HG03432 (cell line): ENCODE measurements at regions not wholly inside any gene's neighbourhood (a gene's known extent, or its start where the extent isn't known, plus 50 kb on each side); places are given as distances from the start of the nearest gene placed in this dataset.
A peak's percentile ranks its signal among the peaks of the same experiment; 100 is the strongest.
"Not testable (repeated sequence)": the region's sequence is repeated elsewhere in the genome, so short reads cannot be mapped to it uniquely, and the experiment has no call there.

Experiments
- ATAC-seq: cut with Tn5 transposase; IDR thresholded peaks from one replicate; pipeline ENCODE4 v1.9.1; 2021; ENCODE audit warnings: mild to moderate bottlenecking, moderate library complexity; ENCODE audit not compliant: unreplicated experiment

- not testable (repeated sequence) for ATAC-seq
Measured at GRCh38 chr4:68720723-68721122, 50.3 kb upstream of the UGT2B15 start.

GRCh38 chr4:68724426-68724825 is 54.0 kb upstream of the UGT2B15 start:
- ATAC-seq: no peak

- no peak for ATAC-seq
Measured at GRCh38 chr4:68724922-68725321, 54.5 kb upstream of the UGT2B15 start.

- peak; percentile 89 for ATAC-seq
Measured at GRCh38 chr4:68732653-68733466, 62.4 kb upstream of the UGT2B15 start.

GRCh38 chr4:68734095-68734494 is 63.6 kb upstream of the UGT2B15 start:
- peak; percentile 55 for ATAC-seq

- ATAC-seq: no peak
Measured at GRCh38 chr4:68735106-68735505, 64.7 kb upstream of the UGT2B15 start.

GRCh38 chr4:68736813-68737212 is 66.4 kb upstream of the UGT2B15 start:
- ATAC-seq: no peak

GRCh38 chr4:68738036-68738435 is 67.6 kb upstream of the UGT2B15 start:
- ATAC-seq: no peak

GRCh38 chr4:68744368-68744767 is 71.4 kb upstream of the UGT2B10 start:
- no peak for ATAC-seq

GRCh38 chr4:68748181-68748991 is 67.4 kb upstream of the UGT2B10 start:
- peak; percentile 60 for ATAC-seq

GRCh38 chr4:68750555-68750954 is 65.2 kb upstream of the UGT2B10 start:
- ATAC-seq: no peak

GRCh38 chr4:68751138-68751537 is 64.7 kb upstream of the UGT2B10 start:
- no peak for ATAC-seq

- no peak for ATAC-seq
Measured at GRCh38 chr4:68765876-68766275, 49.9 kb upstream of the UGT2B10 start.
